HepG2 (cell line): ENCODE measurements at regions not wholly inside any gene's neighbourhood (a gene's known extent, or its start where the extent isn't known, plus 50 kb on each side); places are given as distances from the start of the nearest gene placed in this dataset.

Experiments used
- ATAC-seq: fragments of 200-7000 bp; cut with Tn5 transposase; 3 replicates; pipeline ENCODE4 v1.9.1; 2020; ENCODE audit warnings: mild to moderate bottlenecking, moderate library complexity
- BruUV-seq: library from RNA; stranded (reverse); fragments of 400-500 nt; replicated peaks from 2 replicates; lab custom pipeline; 2021; lab: Mats Ljungman, UMichigan
- CTCF ChIA-PET: fragments of 300-600 bp; formaldehyde crosslinking; extraction: SDS; loops from one replicate; lab custom pipeline; 2021; ENCODE audit warnings: low total read pairs, inconsistent platforms, low intra/inter-chr PET ratio; lab: Yijun Ruan, JAX
- POLR2A ChIA-PET: fragments of 350-600 bp; sonication (Branson Sonifier 250); formaldehyde crosslinking; loops from one replicate; lab custom pipeline; 2020; ENCODE audit warnings: antibody characterized with exemption, inconsistent platforms; lab: Yijun Ruan, JAX
- DNase-seq: peaks from one replicate; pipeline ENCODE4 v3.0.0-alpha.2; 2015; ENCODE audit warnings: low spot score
- FAIRE-seq: peaks from 3 replicates; lab custom pipeline; 2011; peaks lifted over from hg19 to GRCh38; lab: Jason Lieb, UNC
- H2AFZ ChIP-seq: one replicate; pipeline ENCODE4 v1.6.1; 2011; ENCODE audit warnings: low read length, inconsistent platforms
- H3K27ac ChIP-seq: fragments of 300-600 bp; 3 replicates; pipeline ENCODE4 v1.8.0; 2011; ENCODE audit warnings: mixed run types, mild to moderate bottlenecking, mixed read lengths, low read length, inconsistent platforms; ENCODE audit not compliant: insufficient read depth; ENCODE audit errors: extremely low read length
- H3K27me3 ChIP-seq, 2 experiments: fragments of 200-600 bp in 1 of 2; 2 replicates in 1 of 2; 3 replicates in 1 of 2; pipeline versions ENCODE4 v1.6.0 to v1.8.0; 2011; ENCODE audit warnings: low read length in 2 of 2, mild to moderate bottlenecking in 2 of 2, moderate library complexity in 2 of 2, inconsistent platforms in 1 of 2; ENCODE audit not compliant: insufficient read depth in 2 of 2, control insufficient read depth in 1 of 2
- H3K36me3 ChIP-seq, 2 experiments: fragments of 200-600 bp in 1 of 2; replicated peaks in 1 of 2; 2 replicates in 1 of 2; 3 replicates in 1 of 2; pipeline versions ENCODE4 v1.5.1 to v1.8.0; 2011; ENCODE audit warnings: low read length in 2 of 2, inconsistent platforms in 1 of 2; ENCODE audit not compliant: insufficient read depth in 2 of 2, control insufficient read depth in 1 of 2
- H3K4me1 ChIP-seq: 2 replicates; pipeline ENCODE4 v1.5.1; 2012; ENCODE audit warnings: low read length, inconsistent platforms; ENCODE audit not compliant: insufficient read depth
- H3K4me2 ChIP-seq: 2 replicates; pipeline ENCODE4 v1.6.0; 2011; ENCODE audit warnings: low read depth, low read length, inconsistent platforms
- H3K4me3 ChIP-seq, 3 experiments: fragments of 200-600 bp in 1 of 3; sonication (generic), shearing (Covaris generic) in 1 of 3; replicated peaks in 1 of 3; 2 replicates each; pipeline ENCODE4 v1.5.1; 2011 to 2016; ENCODE audit warnings: low read length in 3 of 3, inconsistent platforms in 2 of 3, low read depth in 2 of 3, mild to moderate bottlenecking in 2 of 3, control low read depth in 1 of 3, mixed read lengths in 1 of 3; ENCODE audit not compliant: insufficient read depth in 1 of 3
- H3K79me2 ChIP-seq: one replicate; pipeline ENCODE4 v1.6.1; 2011; ENCODE audit warnings: low read length, inconsistent platforms; ENCODE audit not compliant: insufficient read depth
- H3K9ac ChIP-seq: 2 replicates; pipeline ENCODE4 v1.6.0; 2011; ENCODE audit warnings: mild to moderate bottlenecking, low read depth, low read length, inconsistent platforms; ENCODE audit not compliant: insufficient read depth
- H3K9me3 ChIP-seq: 2 replicates; pipeline ENCODE4 v1.5.1; 2012; ENCODE audit warnings: mild to moderate bottlenecking, low read length
- H4K20me1 ChIP-seq: 2 replicates; pipeline ENCODE4 v1.6.0; 2011; ENCODE audit warnings: inconsistent platforms, mild to moderate bottlenecking, low read length, moderate library complexity; ENCODE audit not compliant: insufficient read depth
- GABPB1 ChIP-seq: IDR thresholded peaks from 2 replicates; pipeline ENCODE4 v1.6.1; 2016; ENCODE audit warnings: mild to moderate bottlenecking, missing genetic modification reagents, moderate library complexity, missing compliant biosample characterization
- MATR3 ChIP-seq: sonication (generic); formaldehyde crosslinking; IDR thresholded peaks from 2 replicates; pipeline ENCODE4 v1.4.0; 2020; ENCODE audit warnings: missing genetic modification reagents
- NCOA1 ChIP-seq: sonication (generic); formaldehyde crosslinking; IDR thresholded peaks from 2 replicates; pipeline ENCODE4 v1.9.0; 2021; ENCODE audit warnings: missing genetic modification reagents
- POLR2AphosphoS5 ChIP-seq: IDR thresholded peaks from 2 replicates; pipeline ENCODE4 v1.6.1; 2012; ENCODE audit warnings: low read depth, low read length
- REXO4 ChIP-seq: sonication (generic); formaldehyde crosslinking; IDR thresholded peaks from 2 replicates; pipeline ENCODE4 v1.8.0; 2022; ENCODE audit warnings: missing genetic modification reagents, mild to moderate bottlenecking, borderline replicate concordance
- SSRP1 ChIP-seq: IDR thresholded peaks from 2 replicates; pipeline ENCODE4 v1.6.1; 2016; ENCODE audit warnings: control low read depth
- ZBTB42 ChIP-seq: sonication (generic); formaldehyde crosslinking; IDR thresholded peaks from 2 replicates; pipeline ENCODE4 v1.5.0; 2020; ENCODE audit warnings: mild to moderate bottlenecking, missing genetic modification reagents
- ZFX ChIP-seq: sonication (generic); formaldehyde crosslinking; IDR thresholded peaks from 2 replicates; pipeline ENCODE4 v1.4.0; 2020; ENCODE audit warnings: mild to moderate bottlenecking, low read depth, missing genetic modification reagents, moderate library complexity
- ZNF234 ChIP-seq: sonication (generic); formaldehyde crosslinking; conservative IDR thresholded peaks from 2 replicates; pipeline ENCODE4 v1.5.1; 2020; ENCODE audit warnings: mild to moderate bottlenecking, missing genetic modification reagents
- ZNF292 ChIP-seq: sonication (generic); formaldehyde crosslinking; IDR thresholded peaks from 2 replicates; pipeline ENCODE4 v1.8.1; 2022; ENCODE audit warnings: mild to moderate bottlenecking, low read depth, missing genetic modification reagents, borderline replicate concordance
- ZNF556 ChIP-seq: sonication (generic); formaldehyde crosslinking; IDR thresholded peaks from 2 replicates; pipeline ENCODE4 v1.4.0; 2020; ENCODE audit warnings: mild to moderate bottlenecking, missing genetic modification reagents, borderline replicate concordance
- ZNF768 ChIP-seq: sonication (generic); formaldehyde crosslinking; IDR thresholded peaks from 2 replicates; pipeline ENCODE4 v1.4.0; 2020; ENCODE audit warnings: missing genetic modification reagents
- ZNF878 ChIP-seq: sonication (generic); formaldehyde crosslinking; IDR thresholded peaks from 2 replicates; pipeline ENCODE4 v1.8.1; 2023; ENCODE audit warnings: mild to moderate bottlenecking, missing genetic modification reagents, moderate library complexity
- WGBS: methylation state at CpG from one replicate; pipeline ENCODE4 v1.1.6; 2017; ENCODE audit warnings: low lambda C conversion rate; 5-methylcytosine and 5-hydroxymethylcytosine counted together
- in situ Hi-C: cut with HindIII; loops from 2 replicates; pipeline ENCODE4 v1.10.0; 2017; ENCODE audit warnings: low pct_unique_long_range_greater_than_20kb; ENCODE audit not compliant: extremely low pct_ligation_motif_present
- intact Hi-C: fragments of 100-400 bp; cut with micrococcal nuclease; formaldehyde crosslinking; loops from one replicate; pipeline ENCODE4 v1.10.0; 2022; ENCODE audit not compliant: unreplicated experiment
- TF ChIP-seq, protein P1 (sequence below): sonication (generic); formaldehyde crosslinking; IDR thresholded peaks from 2 replicates; pipeline ENCODE4 v1.5.1; 2020; ENCODE audit warnings: mild to moderate bottlenecking, missing genetic modification reagents
- TF ChIP-seq, protein P2 (sequence below): IDR thresholded peaks from 2 replicates; pipeline ENCODE4 v1.6.1; 2016; ENCODE audit warnings: low read depth, missing genetic modification reagents, missing compliant biosample characterization
- TF ChIP-seq, protein P3 (sequence below): sonication (generic); formaldehyde crosslinking; IDR thresholded peaks from 2 replicates; pipeline ENCODE4 v1.4.0; 2020; ENCODE audit warnings: missing genetic modification reagents

DNA sequence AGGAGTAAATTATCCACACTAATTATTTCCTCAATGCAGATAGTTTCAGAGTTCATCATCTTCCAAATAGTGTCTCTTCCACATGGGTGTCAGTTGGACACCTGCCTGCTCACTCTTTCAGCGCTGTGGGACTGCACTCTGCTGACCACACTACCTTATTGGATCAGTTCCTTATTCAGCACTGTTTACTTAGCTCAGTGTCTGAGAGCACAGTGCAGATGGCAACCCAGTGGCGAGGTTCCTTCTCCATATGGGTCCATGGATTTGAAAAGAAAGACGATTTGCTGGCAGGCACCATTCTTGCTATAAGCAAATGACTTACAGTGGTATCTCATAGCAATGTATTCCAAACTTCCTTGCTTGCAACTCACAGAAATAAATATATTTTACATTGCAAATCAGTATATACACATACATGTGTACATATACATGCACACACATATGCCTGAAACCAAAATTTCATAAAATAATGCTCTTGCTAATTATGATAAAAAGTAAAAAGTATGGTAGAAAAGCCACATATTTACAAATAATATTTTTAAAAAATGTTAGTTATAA is 354.8 kb downstream of the INSIG2 start:
- Histone ChIP-seq H3K4me3 (no peak overlapping the region), H2AFZ (no peak overlapping the region), H3K4me1 (peaks cover 10% of the 10 kb centered on the region; the same call in 1 of the 2 replicates), H3K79me2 (no peaks in the 10 kb centered on the region), H3K36me3 (no peaks in the 10 kb centered on the region), H3K27ac (no peak overlapping the region), H3K27me3 (no peaks in the 10 kb centered on the region), H3K9me3 (no peaks in the 10 kb centered on the region), H4K20me1 (no peaks in the 10 kb centered on the region), H3K9ac (no peak overlapping the region), H3K4me2 (no peak overlapping the region)
- intact Hi-C loops (no loop called here), in situ Hi-C loops (no loop called here)
- TF ChIP-seq, protein P1, sequence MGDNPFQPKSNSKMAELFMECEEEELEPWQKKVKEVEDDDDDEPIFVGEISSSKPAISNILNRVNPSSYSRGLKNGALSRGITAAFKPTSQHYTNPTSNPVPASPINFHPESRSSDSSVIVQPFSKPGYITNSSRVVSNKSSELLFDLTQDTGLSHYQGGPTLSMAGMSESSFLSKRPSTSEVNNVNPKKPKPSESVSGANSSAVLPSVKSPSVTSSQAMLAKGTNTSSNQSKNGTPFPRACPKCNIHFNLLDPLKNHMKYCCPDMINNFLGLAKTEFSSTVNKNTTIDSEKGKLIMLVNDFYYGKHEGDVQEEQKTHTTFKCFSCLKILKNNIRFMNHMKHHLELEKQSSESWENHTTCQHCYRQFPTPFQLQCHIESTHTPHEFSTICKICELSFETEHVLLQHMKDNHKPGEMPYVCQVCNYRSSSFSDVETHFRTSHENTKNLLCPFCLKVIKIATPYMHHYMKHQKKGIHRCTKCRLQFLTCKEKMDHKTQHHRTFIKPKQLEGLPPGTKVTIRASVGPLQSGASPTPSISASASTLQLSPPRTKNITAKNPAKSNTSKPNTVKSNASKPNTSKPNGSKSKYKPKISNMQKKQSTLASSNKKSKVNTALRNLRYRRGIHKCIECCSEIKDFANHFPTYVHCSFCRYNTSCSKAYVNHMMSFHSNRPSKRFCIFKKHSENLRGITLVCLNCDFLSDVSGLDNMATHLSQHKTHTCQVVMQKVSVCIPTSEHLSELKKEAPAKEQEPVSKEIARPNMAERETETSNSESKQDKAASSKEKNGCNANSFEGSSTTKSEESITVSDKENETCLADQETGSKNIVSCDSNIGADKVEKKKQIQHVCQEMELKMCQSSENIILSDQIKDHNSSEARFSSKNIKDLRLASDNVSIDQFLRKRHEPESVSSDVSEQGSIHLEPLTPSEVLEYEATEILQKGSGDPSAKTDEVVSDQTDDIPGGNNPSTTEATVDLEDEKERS (CRISPR knock-in tag), result no peak
- TF ChIP-seq NCOA1, result no peak
- TF ChIP-seq ZNF234 (CRISPR knock-in tag), result no peak
- TF ChIP-seq, protein P2, sequence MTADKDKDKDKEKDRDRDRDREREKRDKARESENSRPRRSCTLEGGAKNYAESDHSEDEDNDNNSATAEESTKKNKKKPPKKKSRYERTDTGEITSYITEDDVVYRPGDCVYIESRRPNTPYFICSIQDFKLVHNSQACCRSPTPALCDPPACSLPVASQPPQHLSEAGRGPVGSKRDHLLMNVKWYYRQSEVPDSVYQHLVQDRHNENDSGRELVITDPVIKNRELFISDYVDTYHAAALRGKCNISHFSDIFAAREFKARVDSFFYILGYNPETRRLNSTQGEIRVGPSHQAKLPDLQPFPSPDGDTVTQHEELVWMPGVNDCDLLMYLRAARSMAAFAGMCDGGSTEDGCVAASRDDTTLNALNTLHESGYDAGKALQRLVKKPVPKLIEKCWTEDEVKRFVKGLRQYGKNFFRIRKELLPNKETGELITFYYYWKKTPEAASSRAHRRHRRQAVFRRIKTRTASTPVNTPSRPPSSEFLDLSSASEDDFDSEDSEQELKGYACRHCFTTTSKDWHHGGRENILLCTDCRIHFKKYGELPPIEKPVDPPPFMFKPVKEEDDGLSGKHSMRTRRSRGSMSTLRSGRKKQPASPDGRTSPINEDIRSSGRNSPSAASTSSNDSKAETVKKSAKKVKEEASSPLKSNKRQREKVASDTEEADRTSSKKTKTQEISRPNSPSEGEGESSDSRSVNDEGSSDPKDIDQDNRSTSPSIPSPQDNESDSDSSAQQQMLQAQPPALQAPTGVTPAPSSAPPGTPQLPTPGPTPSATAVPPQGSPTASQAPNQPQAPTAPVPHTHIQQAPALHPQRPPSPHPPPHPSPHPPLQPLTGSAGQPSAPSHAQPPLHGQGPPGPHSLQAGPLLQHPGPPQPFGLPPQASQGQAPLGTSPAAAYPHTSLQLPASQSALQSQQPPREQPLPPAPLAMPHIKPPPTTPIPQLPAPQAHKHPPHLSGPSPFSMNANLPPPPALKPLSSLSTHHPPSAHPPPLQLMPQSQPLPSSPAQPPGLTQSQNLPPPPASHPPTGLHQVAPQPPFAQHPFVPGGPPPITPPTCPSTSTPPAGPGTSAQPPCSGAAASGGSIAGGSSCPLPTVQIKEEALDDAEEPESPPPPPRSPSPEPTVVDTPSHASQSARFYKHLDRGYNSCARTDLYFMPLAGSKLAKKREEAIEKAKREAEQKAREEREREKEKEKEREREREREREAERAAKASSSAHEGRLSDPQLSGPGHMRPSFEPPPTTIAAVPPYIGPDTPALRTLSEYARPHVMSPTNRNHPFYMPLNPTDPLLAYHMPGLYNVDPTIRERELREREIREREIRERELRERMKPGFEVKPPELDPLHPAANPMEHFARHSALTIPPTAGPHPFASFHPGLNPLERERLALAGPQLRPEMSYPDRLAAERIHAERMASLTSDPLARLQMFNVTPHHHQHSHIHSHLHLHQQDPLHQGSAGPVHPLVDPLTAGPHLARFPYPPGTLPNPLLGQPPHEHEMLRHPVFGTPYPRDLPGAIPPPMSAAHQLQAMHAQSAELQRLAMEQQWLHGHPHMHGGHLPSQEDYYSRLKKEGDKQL, result no peak
- TF ChIP-seq REXO4, result no peak
- TF ChIP-seq MATR3 (CRISPR knock-in tag), result no peak
- TF ChIP-seq ZNF878 (CRISPR knock-in tag), result no peak
- TF ChIP-seq SSRP1 (CRISPR knock-in tag), result no peak
- no peak for TF ChIP-seq ZFX
- TF ChIP-seq, protein P3, sequence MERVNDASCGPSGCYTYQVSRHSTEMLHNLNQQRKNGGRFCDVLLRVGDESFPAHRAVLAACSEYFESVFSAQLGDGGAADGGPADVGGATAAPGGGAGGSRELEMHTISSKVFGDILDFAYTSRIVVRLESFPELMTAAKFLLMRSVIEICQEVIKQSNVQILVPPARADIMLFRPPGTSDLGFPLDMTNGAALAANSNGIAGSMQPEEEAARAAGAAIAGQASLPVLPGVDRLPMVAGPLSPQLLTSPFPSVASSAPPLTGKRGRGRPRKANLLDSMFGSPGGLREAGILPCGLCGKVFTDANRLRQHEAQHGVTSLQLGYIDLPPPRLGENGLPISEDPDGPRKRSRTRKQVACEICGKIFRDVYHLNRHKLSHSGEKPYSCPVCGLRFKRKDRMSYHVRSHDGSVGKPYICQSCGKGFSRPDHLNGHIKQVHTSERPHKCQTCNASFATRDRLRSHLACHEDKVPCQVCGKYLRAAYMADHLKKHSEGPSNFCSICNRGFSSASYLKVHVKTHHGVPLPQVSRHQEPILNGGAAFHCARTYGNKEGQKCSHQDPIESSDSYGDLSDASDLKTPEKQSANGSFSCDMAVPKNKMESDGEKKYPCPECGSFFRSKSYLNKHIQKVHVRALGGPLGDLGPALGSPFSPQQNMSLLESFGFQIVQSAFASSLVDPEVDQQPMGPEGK (CRISPR knock-in tag), result no peak
- no peak for TF ChIP-seq ZNF768
- no peak for TF ChIP-seq GABPB1 (CRISPR knock-in tag)
- TF ChIP-seq POLR2AphosphoS5, result no peak
- no peak for TF ChIP-seq ZNF556 (CRISPR knock-in tag)
- TF ChIP-seq ZBTB42, result no peak
- TF ChIP-seq ZNF292 (CRISPR knock-in tag), result no peak
- no TSS peak for BruUV-seq
- DNase-seq, result no peak
- ChIA-PET CTCF (no interaction called here), POLR2A (no interaction called here)
- FAIRE-seq, result no peak
- WGBS, result 59% methylated on average over 3 of the region's 3 CpGs
- no peak for ATAC-seq
